Kidney (tissue), 13 donors: ENCODE measurements at regions not wholly inside any gene's neighbourhood (a gene's known extent, or its start where the extent isn't known, plus 50 kb on each side); places are given as distances from the start of the nearest gene placed in this dataset.

Source experiments
- DNase-seq, 5 donors: peaks; one replicate each; pipeline ENCODE4 v3.0.0-alpha.2; 2013 to 2020
- FAIRE-seq: peaks from 2 replicates; lab custom pipeline; 2012; peaks lifted over from hg19 to GRCh38; lab: Jason Lieb, UNC
- H3K27ac ChIP-seq, 2 donors: one replicate each; pipeline ENCODE4 v1.7.0; 2013; ENCODE audit warnings: low read depth in 2 of 2, low read length in 2 of 2, inconsistent platforms in 1 of 2
- H3K27me3 ChIP-seq: one replicate; pipeline ENCODE4 v1.7.1; 2013; ENCODE audit warnings: low read length, inconsistent platforms; ENCODE audit not compliant: control insufficient read depth, insufficient read depth
- H3K36me3 ChIP-seq, 3 donors: one replicate each; pipeline versions ENCODE4 v1.7.0 to v1.7.1; 2013; ENCODE audit warnings: low read length in 3 of 3, control low read depth in 1 of 3, inconsistent platforms in 1 of 3; ENCODE audit not compliant: insufficient read depth in 3 of 3, control insufficient read depth in 2 of 3
- H3K4me1 ChIP-seq, 3 donors: one replicate each; pipeline versions ENCODE4 v1.7.0 to v1.7.1; 2013; ENCODE audit warnings: low read length in 3 of 3, inconsistent platforms in 1 of 3, low read depth in 1 of 3; ENCODE audit not compliant: control insufficient read depth in 2 of 3, insufficient read depth in 2 of 3
- H3K4me3 ChIP-seq, 3 donors: one replicate each; pipeline versions ENCODE4 v1.7.0 to v1.8.1; 2013; ENCODE audit warnings: low read length in 3 of 3, control low read depth in 1 of 3, inconsistent platforms in 1 of 3
- H3K9ac ChIP-seq, 3 donors: one replicate each; pipeline versions ENCODE4 v1.7.0 to v1.7.1; 2013; ENCODE audit warnings: low read length in 3 of 3, control low read depth in 1 of 3, inconsistent platforms in 1 of 3
- H3K9me3 ChIP-seq, 3 donors: one replicate each; pipeline versions ENCODE4 v1.7.0 to v1.7.1; 2013; ENCODE audit warnings: low read length in 3 of 3, control low read depth in 1 of 3, inconsistent platforms in 1 of 3; ENCODE audit not compliant: control insufficient read depth in 2 of 3, insufficient read depth in 1 of 3
- intact Hi-C: fragments of 100-400 bp; cut with DNase I; formaldehyde crosslinking; loops from one replicate; pipeline ENCODE4 v1.11.1; 2022
- TF ChIP-seq, protein P1 (sequence below): IDR thresholded peaks from 3 replicates; pipeline ENCODE4 v1.5.1; 2012; ENCODE audit warnings: mild to moderate bottlenecking, moderate library complexity, borderline replicate concordance; ENCODE audit not compliant: insufficient read depth; ENCODE audit errors: extremely low read depth
- donor health status: control.
- donor health status: control.
- donor health status: control.
- donor health status: control.
- donor health status: control.
- donor health status: DM: yes; HTN: yes; CAD: no.
- donor health status: Normal renal cell carcinoma (clear cell type).

DNA sequence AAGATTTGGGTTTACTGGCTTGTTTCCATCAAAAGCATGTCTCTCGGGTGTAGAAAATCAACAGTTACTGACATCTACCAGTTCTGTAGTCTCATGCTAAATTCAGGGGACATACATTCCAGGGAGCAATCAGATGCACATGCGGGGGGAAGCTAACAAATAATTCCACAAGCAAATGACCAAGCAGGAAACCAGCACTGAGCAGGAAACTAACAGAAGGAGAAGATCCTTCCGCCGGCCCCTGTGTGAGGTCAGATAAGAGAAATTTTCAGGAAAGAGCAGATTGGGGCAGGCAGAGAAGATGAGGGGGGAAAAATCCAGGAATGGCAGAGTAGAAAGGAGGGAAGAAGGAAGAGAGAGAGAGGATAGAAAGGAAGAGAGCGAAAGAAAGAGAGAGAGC is 127.6 kb upstream of the TMCC3 start:
- Histone ChIP-seq H3K4me1 (peaks cover 0 to 2% (median 0%) of the 10 kb centered on the region in 3 donors), H3K4me3 (no peak overlapping the region), H3K27me3 (no peaks in the 10 kb centered on the region), H3K9ac (no peak overlapping the region), H3K9me3 (peaks cover 0 to 6% (median 5%) of the 10 kb centered on the region in 3 donors), H3K36me3 (no peaks in the 10 kb centered on the region), H3K27ac (no peak overlapping the region)
- DNase-seq, result no peak
- no peak for FAIRE-seq
- intact Hi-C loops, result no loop called here
- TF ChIP-seq, protein P1, sequence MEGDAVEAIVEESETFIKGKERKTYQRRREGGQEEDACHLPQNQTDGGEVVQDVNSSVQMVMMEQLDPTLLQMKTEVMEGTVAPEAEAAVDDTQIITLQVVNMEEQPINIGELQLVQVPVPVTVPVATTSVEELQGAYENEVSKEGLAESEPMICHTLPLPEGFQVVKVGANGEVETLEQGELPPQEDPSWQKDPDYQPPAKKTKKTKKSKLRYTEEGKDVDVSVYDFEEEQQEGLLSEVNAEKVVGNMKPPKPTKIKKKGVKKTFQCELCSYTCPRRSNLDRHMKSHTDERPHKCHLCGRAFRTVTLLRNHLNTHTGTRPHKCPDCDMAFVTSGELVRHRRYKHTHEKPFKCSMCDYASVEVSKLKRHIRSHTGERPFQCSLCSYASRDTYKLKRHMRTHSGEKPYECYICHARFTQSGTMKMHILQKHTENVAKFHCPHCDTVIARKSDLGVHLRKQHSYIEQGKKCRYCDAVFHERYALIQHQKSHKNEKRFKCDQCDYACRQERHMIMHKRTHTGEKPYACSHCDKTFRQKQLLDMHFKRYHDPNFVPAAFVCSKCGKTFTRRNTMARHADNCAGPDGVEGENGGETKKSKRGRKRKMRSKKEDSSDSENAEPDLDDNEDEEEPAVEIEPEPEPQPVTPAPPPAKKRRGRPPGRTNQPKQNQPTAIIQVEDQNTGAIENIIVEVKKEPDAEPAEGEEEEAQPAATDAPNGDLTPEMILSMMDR, result no peak

DNA sequence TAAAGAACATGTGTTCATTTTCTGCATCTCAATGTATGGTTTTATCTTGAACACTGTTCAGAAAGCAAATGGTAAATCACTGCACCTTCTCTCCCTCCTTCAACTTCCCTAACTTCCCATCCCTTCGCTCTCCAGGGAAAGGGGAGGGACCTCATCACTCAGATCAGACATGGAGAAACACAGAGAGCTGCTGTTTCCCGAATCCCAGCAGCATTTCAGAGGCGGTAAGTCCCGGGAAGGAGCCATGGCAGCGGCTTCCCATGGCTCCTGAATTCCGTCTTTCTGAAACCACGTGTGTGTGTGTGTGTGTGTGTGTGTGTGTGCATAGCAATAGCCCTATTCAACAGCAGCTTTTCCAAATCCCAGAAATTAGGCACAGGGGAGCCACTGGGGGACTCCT is 125.4 kb upstream of the TMCC3 start:
- H3K9ac ChIP-seq, result no peak overlapping the region
- no peak overlapping the region for H3K4me3 ChIP-seq
- intact Hi-C loops, result no loop called here
- H3K27me3 ChIP-seq, result no peaks in the 10 kb centered on the region
- H3K27ac ChIP-seq, result no peak overlapping the region
- TF ChIP-seq, protein P1, result no peak
- H3K4me1 ChIP-seq, result peaks cover 0 to 2% (median under 1%) of the 10 kb centered on the region in 3 donors
- peaks cover 0 to 6% (median 0%) of the 10 kb centered on the region in 3 donors for H3K9me3 ChIP-seq
- no peaks in the 10 kb centered on the region for H3K36me3 ChIP-seq
- DNase-seq, result no peak
- no peak for FAIRE-seq

DNA sequence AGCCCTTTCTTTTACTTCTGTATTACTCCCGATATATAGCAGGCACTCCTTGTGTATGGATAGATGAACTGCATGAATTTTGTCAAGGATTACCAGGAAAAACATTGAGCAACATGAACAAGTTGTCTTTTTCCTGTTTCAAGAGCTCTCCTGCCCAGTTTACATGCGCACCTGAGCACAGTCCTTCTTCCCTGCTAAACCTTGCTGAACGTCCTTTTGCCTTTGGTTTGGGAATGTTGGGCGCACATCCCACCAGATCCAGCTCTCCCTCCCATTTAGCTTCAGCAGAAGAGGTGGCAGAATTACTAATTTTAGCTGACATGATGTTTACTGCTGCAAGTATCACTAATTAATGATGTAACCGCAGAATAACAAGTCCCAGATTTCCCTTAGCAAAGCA is 121.4 kb upstream of the TMCC3 start:
- H3K36me3 ChIP-seq, result no peaks in the 10 kb centered on the region
- no peak overlapping the region for H3K4me3 ChIP-seq
- H3K27me3 ChIP-seq, result no peaks in the 10 kb centered on the region
- H3K4me1 ChIP-seq, result peaks cover 7 to 21% (median 9%) of the 10 kb centered on the region in 3 donors
- intact Hi-C loops, result no loop called here
- DNase-seq (no peak), FAIRE-seq (no peak)
- TF ChIP-seq, protein P1, result no peak
- no peak overlapping the region for H3K9ac ChIP-seq
- H3K9me3 ChIP-seq, result peaks cover 0 to 6% (median 0%) of the 10 kb centered on the region in 3 donors
- H3K27ac ChIP-seq, result no peak overlapping the region

DNA sequence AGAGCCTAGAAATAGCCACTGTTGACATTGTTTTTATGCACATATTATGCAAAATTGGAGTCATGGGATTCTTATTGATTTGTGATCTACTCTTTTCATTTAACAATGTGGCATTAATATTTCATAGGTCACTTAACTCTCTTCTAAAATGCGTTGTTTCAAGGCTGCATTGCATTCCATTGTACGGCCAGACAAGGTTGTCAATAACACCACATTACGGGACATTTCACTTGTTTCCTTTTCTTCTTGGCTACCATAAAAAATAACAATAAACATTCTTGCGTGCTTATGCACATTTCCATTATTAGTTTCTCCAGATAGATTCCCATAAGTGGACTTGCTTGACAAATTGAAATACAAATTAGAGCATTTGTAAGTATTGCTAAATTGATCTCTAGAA is 120.8 kb upstream of the TMCC3 start:
- peaks cover 0 to 6% (median 0%) of the 10 kb centered on the region in 3 donors for H3K9me3 ChIP-seq
- intact Hi-C loops, result no loop called here
- H3K27me3 ChIP-seq, result no peaks in the 10 kb centered on the region
- H3K27ac ChIP-seq, result no peak overlapping the region
- H3K4me3 ChIP-seq, result no peak overlapping the region
- DNase-seq, result no peak
- no peak for FAIRE-seq
- H3K4me1 ChIP-seq, result peaks cover 7 to 21% (median 9%) of the 10 kb centered on the region in 3 donors
- no peak overlapping the region for H3K9ac ChIP-seq
- H3K36me3 ChIP-seq, result no peaks in the 10 kb centered on the region
- TF ChIP-seq, protein P1, result no peak
